K562 (cell line): ENCODE measurements at regions not wholly inside any gene's neighbourhood (a gene's known extent, or its start where the extent isn't known, plus 50 kb on each side); places are given as distances from the start of the nearest gene placed in this dataset.
"Not testable (repeated sequence)": the region's sequence is repeated elsewhere in the genome, so short reads cannot be mapped to it uniquely, and the experiment has no call there.

Experiments
- ATAC-seq: fragments of 200-7000 bp; cut with Tn5 transposase; 3 replicates; pipeline ENCODE4 v1.9.1; 2020; ENCODE audit warnings: moderate library complexity
- BruUV-seq: library from RNA; stranded (reverse); fragments of 400-500 nt; replicated peaks from 2 replicates; lab custom pipeline; 2021; lab: Mats Ljungman, UMichigan
- CTCF ChIA-PET: fragments of 300-600 bp; formaldehyde crosslinking; extraction: SDS; loops from one replicate; lab custom pipeline; 2021; ENCODE audit warnings: low intra/inter-chr PET ratio; lab: Yijun Ruan, JAX
- POLR2A ChIA-PET: fragments of 300-600, 350-650 bp; sonication (Branson Sonifier 250); formaldehyde crosslinking; extraction: SDS; loops from one replicate; lab custom pipeline; 2021; ENCODE audit warnings: antibody characterized with exemption, inconsistent platforms; lab: Yijun Ruan, JAX
- DNase-seq, 4 experiments: peaks; one replicate each; pipeline versions ENCODE4 v3.0.0 to v3.0.0-alpha.2; 2011 to 2018; ENCODE audit warnings: low spot score in 3 of 4, mixed read lengths in 3 of 4; ENCODE audit errors: extremely low read depth in 1 of 4
- FAIRE-seq: peaks from 2 replicates; lab custom pipeline; 2011; peaks lifted over from hg19 to GRCh38; lab: Jason Lieb, UNC
- H2AFZ ChIP-seq: 2 replicates; pipeline ENCODE4 v1.6.0; 2011; ENCODE audit warnings: low read depth, low read length, control low read depth, inconsistent platforms
- H3K27ac ChIP-seq: fragments of 200-600 bp; 3 replicates; pipeline ENCODE4 v1.8.0; 2011; ENCODE audit warnings: low read depth, mild to moderate bottlenecking, control low read depth, inconsistent platforms, low read length, moderate library complexity, mixed read lengths; ENCODE audit errors: extremely low read depth
- H3K27me3 ChIP-seq, 2 experiments: fragments of 300-600 bp in 1 of 2; 2 replicates in 1 of 2; 3 replicates in 1 of 2; pipeline versions ENCODE4 v1.6.0 to v1.8.0; 2011; ENCODE audit warnings: inconsistent platforms in 2 of 2, low read length in 2 of 2, mild to moderate bottlenecking in 1 of 2, mixed read lengths in 1 of 2, moderate library complexity in 1 of 2; ENCODE audit not compliant: control insufficient read depth in 2 of 2, insufficient read depth in 2 of 2
- H3K36me3 ChIP-seq: fragments of 300-600 bp; 3 replicates; pipeline ENCODE4 v1.8.0; 2011; ENCODE audit warnings: mild to moderate bottlenecking, low read length, inconsistent platforms; ENCODE audit not compliant: control insufficient read depth, insufficient read depth
- H3K4me1 ChIP-seq, 2 experiments: fragments of 200-600 bp in 1 of 2; replicated peaks in 1 of 2; 2 replicates in 1 of 2; 3 replicates in 1 of 2; pipeline versions ENCODE4 v1.5.1 to v1.8.0; 2011; ENCODE audit warnings: inconsistent platforms in 2 of 2, low read length in 2 of 2, mild to moderate bottlenecking in 1 of 2, mixed read lengths in 1 of 2, moderate library complexity in 1 of 2; ENCODE audit not compliant: control insufficient read depth in 2 of 2, insufficient read depth in 2 of 2
- H3K4me2 ChIP-seq: 2 replicates; pipeline ENCODE4 v1.6.1; 2011; ENCODE audit warnings: low read length, control low read depth, inconsistent platforms, mixed read lengths; ENCODE audit not compliant: insufficient read depth
- H3K4me3 ChIP-seq: fragments of 200-600 bp; sonication (generic), shearing (Covaris generic); 2 replicates; pipeline ENCODE4 v1.5.1; 2016; ENCODE audit warnings: control low read depth, inconsistent platforms
- H3K79me2 ChIP-seq: fragments of 200-600 bp; 3 replicates; pipeline ENCODE4 v1.8.0; 2011; ENCODE audit warnings: low read length, inconsistent platforms; ENCODE audit not compliant: control insufficient read depth, insufficient read depth
- H3K9ac ChIP-seq, 2 experiments: 2 replicates each; pipeline versions ENCODE4 v1.6.0 to v1.6.1; 2011; ENCODE audit warnings: low read depth in 2 of 2, low read length in 2 of 2, control low read depth in 1 of 2, inconsistent platforms in 1 of 2, mild to moderate bottlenecking in 1 of 2, mixed read lengths in 1 of 2; ENCODE audit not compliant: insufficient read depth in 1 of 2
- H3K9me1 ChIP-seq: one replicate; pipeline ENCODE4 v1.6.0; 2011; ENCODE audit warnings: inconsistent platforms, mild to moderate bottlenecking, low read length, moderate library complexity; ENCODE audit not compliant: control insufficient read depth, insufficient read depth
- H3K9me3 ChIP-seq: replicated peaks from 2 replicates; pipeline ENCODE4 v1.5.1; 2011; ENCODE audit warnings: low read depth, low read length, inconsistent platforms; ENCODE audit not compliant: control insufficient read depth, insufficient read depth
- H4K20me1 ChIP-seq: replicated peaks from 2 replicates; pipeline ENCODE4 v1.6.1; 2011; ENCODE audit warnings: low read length, inconsistent platforms, mixed read lengths; ENCODE audit not compliant: control insufficient read depth, insufficient read depth
- SRSF3 ChIP-seq: fragments of 200-400 bp; formaldehyde crosslinking; IDR thresholded peaks from 2 replicates; pipeline ENCODE4 v1.6.1; 2016; ENCODE audit warnings: mild to moderate bottlenecking, low read length, moderate library complexity; ENCODE audit not compliant: insufficient read depth
- ZBTB34 ChIP-seq: fragments of 250-450 bp; sonication (Bioruptor Pico); IDR thresholded peaks from 2 replicates; pipeline ENCODE4 v1.8.0; 2021; ENCODE audit warnings: mild to moderate bottlenecking, moderate library complexity
- WGBS: fragments of 100-300 bp; shearing (Covaris generic); methylation state at CpG from one replicate; pipeline ENCODE4 v1.1.6; 2016; ENCODE audit warnings: low coverage, mixed read lengths; ENCODE audit not compliant: insufficient coverage; ENCODE audit errors: missing lambda C conversion rate; 5-methylcytosine and 5-hydroxymethylcytosine counted together
- in situ Hi-C: fragments of 300-500 bp; cut with MboI; formaldehyde crosslinking; loops from 4 replicates; pipeline ENCODE4 v1.15.0; 2018; ENCODE audit warnings: inconsistent platforms, mixed read lengths
- intact Hi-C: fragments of 100-400 bp; cut with micrococcal nuclease; formaldehyde crosslinking; loops from 2 replicates; pipeline ENCODE4 v1.14.2; 2022

DNA sequence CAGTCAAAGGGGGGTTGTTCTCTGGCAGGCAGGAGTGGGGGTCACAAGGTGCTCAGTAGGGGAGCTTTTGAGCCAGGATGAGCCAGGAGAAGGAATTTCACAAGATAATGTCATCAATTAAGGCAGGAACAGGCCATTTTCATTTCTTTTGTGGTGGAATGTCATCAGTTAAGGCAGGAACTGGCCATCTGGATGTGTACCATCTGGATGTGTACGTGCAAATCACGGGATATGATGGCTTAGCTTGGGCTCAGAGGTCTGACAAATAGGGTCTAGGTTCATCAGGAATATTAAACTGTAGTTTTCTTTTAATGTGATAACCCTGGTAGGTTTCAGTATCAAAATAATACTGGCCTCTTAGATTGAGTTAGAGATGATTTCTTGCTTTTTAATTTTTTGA, 752.4 kb upstream of the ANO3 start:
- H3K4me1 ChIP-seq, H4K20me1 ChIP-seq, H3K27me3 ChIP-seq, POLR2A ChIA-PET, in situ Hi-C loops, H3K9ac ChIP-seq, DNase-seq, H3K9me3 ChIP-seq, H3K4me2 ChIP-seq, H2AFZ ChIP-seq, ATAC-seq, intact Hi-C loops, H3K79me2 ChIP-seq, H3K9me1 ChIP-seq, H3K4me3 ChIP-seq, H3K36me3 ChIP-seq, H3K27ac ChIP-seq, FAIRE-seq, BruUV-seq, CTCF ChIA-PET: not testable (repeated sequence)
- 0% methylated on average over 2 of the region's 2 CpGs for WGBS

- H3K36me3 ChIP-seq: no peaks in the 10 kb centered on the region
- intact Hi-C loops (no loop called here), in situ Hi-C loops (no loop called here)
- no peaks in the 10 kb centered on the region for H3K79me2 ChIP-seq
- 2% methylated on average over 3 of the region's 3 CpGs for WGBS
- ChIA-PET POLR2A (no interaction called here), CTCF (no interaction called here)
- H4K20me1 ChIP-seq: no peaks in the 10 kb centered on the region
- H3K9ac ChIP-seq: no peak overlapping the region
- ATAC-seq (no peak), FAIRE-seq (no peak), DNase-seq (no peak)
- BruUV-seq: no TSS peak
- no peak overlapping the region for H3K4me2 ChIP-seq
- TF ChIP-seq ZBTB34 (CRISPR knock-in tag): no peak
- TF ChIP-seq SRSF3: no peak
- no peaks in the 10 kb centered on the region for H3K27me3 ChIP-seq
- H3K4me3 ChIP-seq: no peak overlapping the region
- H3K9me3 ChIP-seq: peaks cover 2% of the 10 kb centered on the region; the same call in 1 of the 2 replicates
- H3K4me1 ChIP-seq: no peaks in the 10 kb centered on the region
- H3K9me1 ChIP-seq: no peaks in the 10 kb centered on the region
- no peak overlapping the region for H3K27ac ChIP-seq
- H2AFZ ChIP-seq: no peak overlapping the region
Measured at GRCh38 chr11:25583596-25583995, 748.3 kb upstream of the ANO3 start.
